Lung (tissue), 11 donors: ENCODE measurements at regions not wholly inside any gene's neighbourhood (a gene's known extent, or its start where the extent isn't known, plus 50 kb on each side); places are given as distances from the start of the nearest gene placed in this dataset.

Experiments used
- ATAC-seq: fragments of 200-7000 bp; cut with Tn5 transposase; one replicate; pipeline ENCODE4 v1.9.1; 2020; ENCODE audit warnings: moderate number of reproducible peaks; ENCODE audit not compliant: insufficient read depth, low FRiP score
- DNase-seq, 3 donors: peaks; one replicate each; pipeline ENCODE4 v3.0.0-alpha.2; 2013 to 2017
- H3K27ac ChIP-seq, 2 donors: one replicate each; pipeline ENCODE4 v1.5.1; 2013; ENCODE audit warnings: mild to moderate bottlenecking in 2 of 2, moderate library complexity in 2 of 2, control low read depth in 1 of 2, inconsistent platforms in 1 of 2, low read depth in 1 of 2, low read length in 1 of 2
- H3K27me3 ChIP-seq, 3 donors: one replicate each; pipeline ENCODE4 v1.5.1; 2013; ENCODE audit warnings: low read length in 2 of 3; ENCODE audit not compliant: control insufficient read depth in 3 of 3, insufficient read depth in 3 of 3
- H3K36me3 ChIP-seq, 4 donors: one replicate each; pipeline ENCODE4 v1.5.1; 2013; ENCODE audit warnings: low read length in 4 of 4, mild to moderate bottlenecking in 1 of 4, moderate library complexity in 1 of 4; ENCODE audit not compliant: control insufficient read depth in 4 of 4, insufficient read depth in 4 of 4
- H3K4me1 ChIP-seq, 5 donors: one replicate each; pipeline ENCODE4 v1.5.1; 2013; ENCODE audit warnings: low read length in 5 of 5, mild to moderate bottlenecking in 2 of 5, moderate library complexity in 1 of 5; ENCODE audit not compliant: control insufficient read depth in 5 of 5, insufficient read depth in 5 of 5
- H3K4me3 ChIP-seq: one replicate; pipeline ENCODE4 v1.5.1; 2013; ENCODE audit warnings: mild to moderate bottlenecking, control low read depth, moderate library complexity
- H3K9ac ChIP-seq, 2 donors: one replicate each; pipeline ENCODE4 v1.5.1; 2013; ENCODE audit warnings: low read length in 2 of 2, control low read depth in 1 of 2; ENCODE audit not compliant: insufficient read depth in 1 of 2
- H3K9me3 ChIP-seq, 4 donors: one replicate each; pipeline ENCODE4 v1.5.1; 2013; ENCODE audit warnings: low read length in 3 of 4, mild to moderate bottlenecking in 1 of 4, moderate library complexity in 1 of 4; ENCODE audit not compliant: control insufficient read depth in 4 of 4, insufficient read depth in 3 of 4
- CTCF ChIP-seq: IDR thresholded peaks from 2 replicates; pipeline ENCODE4 v1.5.1; 2012; ENCODE audit warnings: mild to moderate bottlenecking; ENCODE audit errors: control extremely low read depth, extremely low read depth
- WGBS, 2 donors: extraction: QIAGEN DNeasy Blood & Tissue Kit; methylation state at CpG; one replicate each; pipeline ENCODE4 v1.1.7; 2013; 5-methylcytosine and 5-hydroxymethylcytosine counted together
- donor health status: control.
- donor health status: control.
- donor health status: Bipolar disorder and iron deficiency.
- donor health status: healthy.
- donor health status: DM: yes; HTN: yes; CAD: no.

- H3K27ac ChIP-seq: no peak overlapping the region
- H3K4me3 ChIP-seq: no peak overlapping the region
- TF ChIP-seq CTCF: no peak
- no peaks in the 10 kb centered on the region for H3K36me3 ChIP-seq
- no peak overlapping the region for H3K9ac ChIP-seq
- WGBS, 2 donors: 84 to 92% methylated on average over 4 of the region's 4 CpGs
- no peaks in the 10 kb centered on the region for H3K27me3 ChIP-seq
- ATAC-seq: no peak
- no peaks in the 10 kb centered on the region for H3K9me3 ChIP-seq
- no peaks in the 10 kb centered on the region for H3K4me1 ChIP-seq
- DNase-seq: no peak
Observed at GRCh38 chr5:166331521-166331920, 1959.9 kb upstream of the WWC1 start.

- no peaks in the 10 kb centered on the region for H3K9me3 ChIP-seq
- DNase-seq (no peak), ATAC-seq (no peak)
- 90 to 93% methylated on average over 6 of the region's 6 CpGs for WGBS, 2 donors
- TF ChIP-seq CTCF: no peak
- no peaks in the 10 kb centered on the region for H3K27me3 ChIP-seq
- H3K27ac ChIP-seq: no peak overlapping the region
- no peaks in the 10 kb centered on the region for H3K4me1 ChIP-seq
- H3K36me3 ChIP-seq: no peaks in the 10 kb centered on the region
- H3K9ac ChIP-seq: no peak overlapping the region
- no peak overlapping the region for H3K4me3 ChIP-seq
Observed at GRCh38 chr5:166338801-166339200, 1952.6 kb upstream of the WWC1 start.

DNA sequence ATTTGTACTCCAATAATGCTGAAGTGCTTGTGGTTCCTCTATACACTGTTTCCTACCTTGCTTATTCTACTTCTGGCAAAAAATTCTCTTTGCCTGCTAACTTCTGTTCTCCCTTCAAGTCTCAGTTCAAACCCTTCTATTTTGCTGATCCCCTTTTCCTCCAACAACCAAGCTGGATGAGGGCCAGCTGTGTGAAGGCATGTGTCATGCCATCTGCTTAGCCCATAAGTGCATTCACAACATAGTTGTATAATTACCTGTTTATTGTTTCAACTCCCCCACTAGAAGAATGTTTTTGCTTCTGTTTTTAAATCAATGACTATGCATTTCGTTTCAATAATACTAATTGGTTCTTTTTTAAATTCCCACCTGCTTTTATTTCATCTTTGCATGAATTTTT is 1951.4 kb upstream of the WWC1 start:
- no peak for TF ChIP-seq CTCF
- no peaks in the 10 kb centered on the region for H3K4me1 ChIP-seq
- no peaks in the 10 kb centered on the region for H3K27me3 ChIP-seq
- no peaks in the 10 kb centered on the region for H3K9me3 ChIP-seq
- no peak overlapping the region for H3K27ac ChIP-seq
- WGBS, 2 donors: 33 to 76% methylated on average over 1 of the region's 1 CpG
- H3K36me3 ChIP-seq: no peaks in the 10 kb centered on the region
- no peak overlapping the region for H3K4me3 ChIP-seq
- no peak for ATAC-seq
- no peak overlapping the region for H3K9ac ChIP-seq
- no peak for DNase-seq

DNA sequence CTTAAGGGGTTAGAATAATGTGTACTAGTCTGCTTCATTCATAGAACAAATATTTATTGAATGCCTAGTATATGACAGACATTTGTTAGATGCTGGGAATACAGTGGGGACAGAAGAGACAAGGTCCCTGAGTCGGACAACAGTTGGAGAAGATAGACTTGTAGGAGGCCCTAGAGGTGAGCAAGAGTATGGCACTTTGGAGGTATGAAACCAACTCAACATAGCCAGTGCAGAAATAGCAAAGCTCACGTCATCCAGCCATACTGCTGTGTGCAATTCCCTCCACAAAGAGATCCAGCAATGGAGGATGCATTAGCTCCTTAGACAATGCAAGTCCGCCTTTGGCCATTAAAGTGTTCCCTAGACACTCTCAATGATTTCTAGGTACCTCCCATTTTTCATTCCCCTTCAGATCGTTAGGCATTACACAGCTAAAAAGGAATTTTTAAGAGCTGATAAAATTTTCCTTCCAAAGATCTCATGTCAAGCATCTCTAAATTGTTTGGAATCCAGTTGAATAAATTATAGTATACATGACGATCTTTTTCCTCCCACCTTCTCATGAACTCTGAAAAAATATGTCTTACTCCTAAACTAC is 1949.6 kb upstream of the WWC1 start:
- Histone ChIP-seq H3K36me3 (no peaks in the 10 kb centered on the region), H3K4me1 (no peaks in the 10 kb centered on the region), H3K9me3 (no peaks in the 10 kb centered on the region), H3K4me3 (no peak overlapping the region), H3K27me3 (no peaks in the 10 kb centered on the region), H3K27ac (no peak overlapping the region), H3K9ac (no peak overlapping the region)
- no peak for ATAC-seq
- WGBS, 2 donors: 73 to 76% methylated on average over 5 of the region's 5 CpGs
- TF ChIP-seq CTCF: no peak
- DNase-seq: no peak
